OCI-LY1 (cell line): ENCODE measurements at regions not wholly inside any gene's neighbourhood (a gene's known extent, or its start where the extent isn't known, plus 50 kb on each side); places are given as distances from the start of the nearest gene placed in this dataset.

ENCODE experiments used
- H2AFZ ChIP-seq: fragments of 200-600 bp; sonication (generic), shearing (Covaris generic); 2 replicates; pipeline ENCODE4 v1.6.0; 2014; ENCODE audit warnings: antibody characterized with exemption, mild to moderate bottlenecking, low read length
- H3F3A ChIP-seq: fragments of 200-600 bp; sonication (generic), shearing (Covaris generic); 2 replicates; pipeline ENCODE4 v1.6.0; 2014; ENCODE audit warnings: mild to moderate bottlenecking, antibody characterized with exemption, low read length, moderate library complexity; ENCODE audit not compliant: insufficient read depth
- H3K27ac ChIP-seq: fragments of 200-600 bp; sonication (generic); 2 replicates; pipeline ENCODE4 v1.5.1; 2014; ENCODE audit warnings: low read length, mixed run types, mild to moderate bottlenecking, low read depth; ENCODE audit not compliant: poor library complexity, severe bottlenecking
- H3K27me3 ChIP-seq: fragments of 200-600 bp; sonication (generic); 2 replicates; pipeline ENCODE4 v1.6.0; 2014; ENCODE audit warnings: antibody characterized with exemption, mild to moderate bottlenecking, low read length, moderate library complexity; ENCODE audit not compliant: insufficient read depth
- H3K36me3 ChIP-seq: fragments of 200-600 bp; sonication (generic); 2 replicates; pipeline ENCODE4 v1.6.1; 2014; ENCODE audit warnings: mild to moderate bottlenecking, antibody characterized with exemption, low read length, moderate library complexity, mixed read lengths; ENCODE audit not compliant: insufficient read depth
- H3K4me1 ChIP-seq: fragments of 200-600 bp; sonication (generic); 2 replicates; pipeline ENCODE4 v1.5.1; 2014; ENCODE audit warnings: mild to moderate bottlenecking, low read length, moderate library complexity; ENCODE audit not compliant: insufficient read depth, severe bottlenecking
- H3K4me2 ChIP-seq: fragments of 200-600 bp; sonication (generic), shearing (Covaris generic); 2 replicates; pipeline ENCODE4 v1.6.1; 2014; ENCODE audit warnings: low read length
- H3K4me3 ChIP-seq: fragments of 200-600 bp; sonication (generic); 2 replicates; pipeline ENCODE4 v1.5.1; 2014; ENCODE audit warnings: low read length, low read depth, mild to moderate bottlenecking, mixed read lengths; ENCODE audit not compliant: poor library complexity, severe bottlenecking
- H3K79me2 ChIP-seq: fragments of 200-600 bp; shearing (Covaris generic); 2 replicates; pipeline ENCODE4 v1.6.1; 2016; ENCODE audit warnings: mixed run types, low read length, mixed read lengths; ENCODE audit not compliant: insufficient read depth
- H3K9ac ChIP-seq: fragments of 200-600 bp; sonication (generic), shearing (Covaris generic); 2 replicates; pipeline ENCODE4 v1.6.1; 2014; ENCODE audit warnings: mild to moderate bottlenecking, low read length, mixed read lengths
- H3K9me2 ChIP-seq: fragments of 200-600 bp; sonication (generic), shearing (Covaris generic); 2 replicates; pipeline ENCODE4 v1.6.1; 2014; ENCODE audit warnings: low read depth, mild to moderate bottlenecking, low read length, mixed read lengths
- H3K9me3 ChIP-seq: fragments of 200-600 bp; shearing (Covaris generic); 2 replicates; pipeline ENCODE4 v1.6.1; 2014; ENCODE audit warnings: low read length, mixed read lengths
- H4K20me1 ChIP-seq: fragments of 200-600 bp; sonication (generic), shearing (Covaris generic); 2 replicates; pipeline ENCODE4 v1.6.0; 2016; ENCODE audit warnings: mild to moderate bottlenecking, low read length; ENCODE audit not compliant: insufficient read depth
- EZH2 ChIP-seq: fragments of 200-600 bp; sonication (generic), shearing (Covaris generic); IDR thresholded peaks from 2 replicates; pipeline ENCODE4 v1.8.0; 2017; ENCODE audit warnings: borderline replicate concordance, mixed run types, mild to moderate bottlenecking, antibody characterized with exemption, low read length, moderate library complexity, mixed read lengths
- TF ChIP-seq, protein P1 (sequence below): fragments of 200-600 bp; sonication (generic), shearing (Covaris generic); IDR thresholded peaks from 2 replicates; pipeline ENCODE4 v1.5.1; 2017; ENCODE audit warnings: mild to moderate bottlenecking, antibody characterized with exemption, low read length, moderate library complexity, mixed read lengths

DNA sequence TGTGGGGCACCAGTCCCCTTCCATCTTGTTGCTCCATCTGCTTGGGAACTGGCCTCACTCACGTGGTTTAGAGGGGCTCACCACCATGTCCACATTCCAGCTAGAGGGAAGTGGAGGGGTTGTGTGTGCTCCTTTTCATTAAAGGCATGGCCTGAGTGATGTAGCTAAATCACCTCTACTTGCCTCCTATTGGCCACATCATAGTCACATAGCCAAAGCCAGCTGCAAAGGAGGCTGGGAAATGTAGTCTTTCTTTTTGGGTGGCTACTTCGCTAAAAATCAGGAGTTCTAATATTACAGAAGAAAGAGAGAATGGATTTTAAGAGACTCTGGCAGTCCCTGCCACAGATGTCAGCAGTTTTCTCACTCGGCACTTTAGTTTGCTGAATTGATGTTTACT is 63.0 kb upstream of the ALX4 start:
- TF ChIP-seq, protein P1, sequence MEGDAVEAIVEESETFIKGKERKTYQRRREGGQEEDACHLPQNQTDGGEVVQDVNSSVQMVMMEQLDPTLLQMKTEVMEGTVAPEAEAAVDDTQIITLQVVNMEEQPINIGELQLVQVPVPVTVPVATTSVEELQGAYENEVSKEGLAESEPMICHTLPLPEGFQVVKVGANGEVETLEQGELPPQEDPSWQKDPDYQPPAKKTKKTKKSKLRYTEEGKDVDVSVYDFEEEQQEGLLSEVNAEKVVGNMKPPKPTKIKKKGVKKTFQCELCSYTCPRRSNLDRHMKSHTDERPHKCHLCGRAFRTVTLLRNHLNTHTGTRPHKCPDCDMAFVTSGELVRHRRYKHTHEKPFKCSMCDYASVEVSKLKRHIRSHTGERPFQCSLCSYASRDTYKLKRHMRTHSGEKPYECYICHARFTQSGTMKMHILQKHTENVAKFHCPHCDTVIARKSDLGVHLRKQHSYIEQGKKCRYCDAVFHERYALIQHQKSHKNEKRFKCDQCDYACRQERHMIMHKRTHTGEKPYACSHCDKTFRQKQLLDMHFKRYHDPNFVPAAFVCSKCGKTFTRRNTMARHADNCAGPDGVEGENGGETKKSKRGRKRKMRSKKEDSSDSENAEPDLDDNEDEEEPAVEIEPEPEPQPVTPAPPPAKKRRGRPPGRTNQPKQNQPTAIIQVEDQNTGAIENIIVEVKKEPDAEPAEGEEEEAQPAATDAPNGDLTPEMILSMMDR, result no peak
- TF ChIP-seq EZH2, result no peak
- H3K9me3 ChIP-seq, result no peaks in the 10 kb centered on the region
- H3K9ac ChIP-seq, result no peak overlapping the region
- H3K4me3 ChIP-seq, result no peak overlapping the region
- no peaks in the 10 kb centered on the region for H3K27me3 ChIP-seq
- H3K36me3 ChIP-seq, result no peaks in the 10 kb centered on the region
- H3F3A ChIP-seq, result no peaks in the 10 kb centered on the region
- H4K20me1 ChIP-seq, result no peaks in the 10 kb centered on the region
- no peak overlapping the region for H2AFZ ChIP-seq
- H3K4me2 ChIP-seq, result no peak overlapping the region
- H3K4me1 ChIP-seq, result no peaks in the 10 kb centered on the region
- no peaks in the 10 kb centered on the region for H3K9me2 ChIP-seq
- no peaks in the 10 kb centered on the region for H3K79me2 ChIP-seq
- H3K27ac ChIP-seq, result no peak overlapping the region

DNA sequence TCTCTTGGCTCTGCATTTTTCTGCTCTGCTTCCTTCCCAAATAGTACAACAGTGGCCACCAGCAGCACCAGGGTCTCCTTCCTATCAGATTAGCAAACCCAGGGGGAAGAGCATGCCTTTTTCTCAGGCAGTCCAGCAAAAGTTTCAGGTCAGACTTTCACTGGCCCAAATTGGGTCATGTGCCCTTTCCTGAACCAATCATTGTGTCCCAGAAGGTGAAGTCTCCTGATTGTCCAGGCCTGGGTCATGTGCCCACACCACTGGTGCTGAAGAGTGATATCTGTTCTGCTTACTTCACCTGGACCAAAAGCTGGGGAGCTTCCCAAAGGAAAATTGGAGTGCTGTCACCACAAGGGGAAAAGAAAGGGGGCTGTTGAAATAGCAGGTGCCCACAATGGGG is 64.1 kb upstream of the ALX4 start:
- Histone ChIP-seq H3K27ac (no peak overlapping the region), H4K20me1 (no peaks in the 10 kb centered on the region), H3K27me3 (no peaks in the 10 kb centered on the region), H3K79me2 (no peaks in the 10 kb centered on the region), H3K9ac (no peak overlapping the region), H2AFZ (no peak overlapping the region), H3K4me3 (no peak overlapping the region), H3F3A (no peaks in the 10 kb centered on the region), H3K9me2 (no peaks in the 10 kb centered on the region), H3K36me3 (no peaks in the 10 kb centered on the region), H3K9me3 (no peaks in the 10 kb centered on the region), H3K4me2 (no peak overlapping the region), H3K4me1 (no peaks in the 10 kb centered on the region)
- TF ChIP-seq, protein P1, result no peak
- no peak for TF ChIP-seq EZH2

DNA sequence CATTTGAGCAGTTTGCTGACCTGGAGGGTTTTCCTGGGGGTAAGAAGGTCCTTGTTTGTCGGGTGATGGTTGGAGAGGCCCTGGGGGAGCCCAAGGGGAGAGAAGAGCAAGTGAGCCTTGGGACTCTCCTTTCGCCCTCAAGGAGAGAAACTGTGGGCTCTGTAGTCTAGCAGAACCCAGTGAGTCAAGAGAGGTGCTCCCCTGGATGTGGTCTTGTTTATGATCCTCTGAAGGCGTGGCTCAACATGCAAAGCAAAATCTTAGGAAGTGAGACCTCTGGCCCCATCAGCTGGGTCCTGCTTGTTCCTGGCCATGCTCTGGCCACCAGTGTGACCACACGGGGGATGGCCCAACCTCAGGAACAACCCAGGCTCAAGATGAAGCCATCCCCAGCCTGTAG is 66.5 kb upstream of the ALX4 start:
- no peaks in the 10 kb centered on the region for H3K4me1 ChIP-seq
- H2AFZ ChIP-seq, result no peak overlapping the region
- H3F3A ChIP-seq, result no peaks in the 10 kb centered on the region
- no peaks in the 10 kb centered on the region for H3K9me2 ChIP-seq
- no peaks in the 10 kb centered on the region for H4K20me1 ChIP-seq
- no peaks in the 10 kb centered on the region for H3K9me3 ChIP-seq
- no peaks in the 10 kb centered on the region for H3K27me3 ChIP-seq
- H3K79me2 ChIP-seq, result no peaks in the 10 kb centered on the region
- TF ChIP-seq, protein P1, result no peak
- TF ChIP-seq EZH2, result no peak
- no peak overlapping the region for H3K4me2 ChIP-seq
- H3K36me3 ChIP-seq, result no peaks in the 10 kb centered on the region
- no peak overlapping the region for H3K4me3 ChIP-seq
- no peak overlapping the region for H3K27ac ChIP-seq
- no peak overlapping the region for H3K9ac ChIP-seq
